Activated T-helper 1 cell treated with anti-CD3 and anti-CD28 coated beads, Interleukin-2, amount 50 U/mL, for 16 hours (primary cell): ENCODE measurements at regions not wholly inside any gene's neighbourhood (a gene's known extent, or its start where the extent isn't known, plus 50 kb on each side); places are given as distances from the start of the nearest gene placed in this dataset.

Experiments
- DNase-seq, 2 donors: peaks; one replicate each; pipeline ENCODE4 v3.0.0-alpha.2; 2020; ENCODE audit warnings: low read depth in 1 of 2, low spot score in 1 of 2

DNA sequence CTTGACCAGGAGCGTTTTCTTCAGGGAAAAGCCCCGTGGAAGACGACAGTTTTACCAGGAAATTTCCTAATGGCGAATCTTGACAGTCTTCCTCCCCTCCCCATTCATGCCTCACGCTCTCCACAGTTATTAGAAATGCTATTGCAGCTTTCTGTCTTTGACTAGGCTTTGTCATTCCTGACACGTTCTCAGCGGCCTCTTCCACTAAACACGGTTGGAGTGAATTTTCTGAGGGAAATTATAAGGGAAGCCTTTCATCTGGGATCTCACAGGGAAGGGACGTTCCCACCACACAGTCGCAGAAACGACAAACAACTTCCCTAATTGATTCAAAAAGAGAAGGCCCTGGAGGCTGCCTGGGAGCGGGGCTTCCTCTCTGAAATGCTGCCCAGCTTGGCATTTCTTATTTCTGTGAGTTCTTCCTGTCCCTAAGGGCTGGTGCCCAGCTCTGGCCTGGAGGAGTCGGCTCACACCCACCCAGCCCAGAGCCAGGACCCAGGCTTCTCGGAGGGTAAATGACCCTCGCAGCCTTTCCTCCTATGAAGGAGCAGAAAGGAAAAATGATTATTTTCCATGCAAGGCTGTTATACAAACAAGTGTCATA lies 57.1 kb upstream of the PPP1R26 start:
- no peak for DNase-seq

DNA sequence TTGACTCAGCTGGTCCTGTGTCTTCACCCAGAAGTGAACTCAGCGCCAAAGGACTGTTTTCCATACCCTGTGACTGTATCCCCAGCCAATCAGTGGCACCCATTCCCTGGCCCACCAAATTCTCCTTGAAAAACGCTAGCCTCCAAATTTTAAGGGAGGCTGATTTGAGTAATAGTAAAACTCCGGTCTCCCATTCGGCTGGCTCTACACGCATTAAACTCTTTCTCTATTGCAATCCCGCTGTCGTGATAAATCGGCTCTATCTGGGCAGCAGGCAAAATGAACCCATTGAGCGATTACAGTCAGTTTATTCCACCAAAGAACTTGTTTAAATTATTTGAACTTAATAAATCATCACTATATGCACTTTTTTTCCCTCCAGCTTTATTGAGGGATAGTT lies 55.9 kb upstream of the PPP1R26 start:
- DNase-seq: no peak
